ENCODE measurements at regions not wholly inside any gene's neighbourhood (a gene's known extent, or its start where the extent isn't known, plus 50 kb on each side); places are given as distances from the start of the nearest gene placed in this dataset.
"Not testable (repeated sequence)": the region's sequence is repeated elsewhere in the genome, so short reads cannot be mapped to it uniquely, and the experiment has no call there.

DNA sequence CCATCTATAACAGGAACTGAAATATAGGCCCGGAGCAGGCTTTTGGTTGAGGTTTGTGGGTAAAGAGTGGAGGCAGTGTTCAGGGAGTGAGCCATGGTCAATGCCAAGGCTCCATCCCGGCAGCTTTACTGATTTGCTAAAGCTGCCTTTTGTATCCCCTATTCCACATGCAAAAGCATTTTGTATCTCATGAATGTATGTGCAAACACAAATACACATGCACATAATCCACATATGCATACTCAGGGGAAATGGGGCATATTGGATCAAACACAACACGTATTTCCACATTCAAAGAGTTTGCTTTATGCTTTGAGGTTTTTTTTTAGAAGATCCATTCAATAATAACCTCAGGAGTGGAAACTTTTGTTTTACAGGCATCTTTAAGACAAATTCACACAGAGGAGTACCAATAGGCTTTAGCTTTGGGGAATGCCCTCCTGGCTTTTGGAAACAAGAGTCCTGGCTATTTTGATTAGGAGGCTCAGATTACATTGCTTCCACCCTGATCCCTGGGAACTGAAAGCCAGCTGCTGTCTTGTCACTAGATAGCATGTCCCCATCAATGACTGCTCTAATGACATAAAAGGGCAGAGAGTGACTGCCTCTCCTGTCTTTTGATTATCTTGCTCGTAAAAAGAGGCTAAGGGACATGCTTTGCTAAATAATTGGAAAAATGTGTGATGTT is 263.2 kb downstream of the EN1 start:
- WGBS: 70% methylated on average over 4 of the region's 4 CpGs
- no peaks in the 10 kb centered on the region for H3K4me1 ChIP-seq (ENCODE audit: control insufficient read depth in 2 of 2, insufficient read depth in 2 of 2, low read length in 2 of 2)
- H3K27me3 ChIP-seq (ENCODE audit: control insufficient read depth in 2 of 2, insufficient read depth in 1 of 2, low read length in 1 of 2): no peaks in the 10 kb centered on the region
- H3K36me3 ChIP-seq (ENCODE audit: control insufficient read depth in 2 of 2, insufficient read depth in 2 of 2, low read length in 1 of 2): no peaks in the 10 kb centered on the region
- H3K4me3 ChIP-seq (ENCODE audit: low read length in 2 of 2): no peak overlapping the region
- DNase-seq (ENCODE audit: low read depth in 6 of 9, low spot score in 9 of 9): no peak
- no peak overlapping the region for H3K27ac ChIP-seq (ENCODE audit: low read depth in 1 of 2, low read length in 1 of 2)
- no peaks in the 10 kb centered on the region for H3K9me3 ChIP-seq (ENCODE audit: control insufficient read depth in 2 of 2, insufficient read depth in 1 of 2, low read length in 1 of 2)

DNA sequence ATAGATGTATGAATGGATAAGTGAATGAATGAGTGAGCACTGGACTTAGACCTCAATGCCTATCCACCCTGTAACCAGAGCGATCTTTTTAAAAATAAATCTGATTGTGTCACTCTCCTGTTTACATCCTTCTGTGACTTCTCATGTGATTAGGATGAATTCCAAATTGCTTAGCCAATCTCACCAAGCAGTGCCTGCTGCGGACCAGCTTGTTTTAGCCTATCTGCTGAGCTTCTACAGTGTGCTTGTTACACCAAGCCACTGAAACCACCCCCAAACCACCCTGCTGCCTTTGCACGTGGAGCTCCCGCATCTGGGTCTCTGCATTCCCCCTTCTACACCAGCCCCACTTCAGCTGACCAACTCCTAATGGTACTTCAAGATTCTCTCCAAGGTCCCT is 265.4 kb downstream of the EN1 start:
- WGBS: 95% methylated on average over 4 of the region's 4 CpGs
- no peak for DNase-seq (ENCODE audit: low read depth in 6 of 9, low spot score in 9 of 9)
- no peak overlapping the region for H3K27ac ChIP-seq (ENCODE audit: low read depth in 1 of 2, low read length in 1 of 2)
- H3K36me3 ChIP-seq (ENCODE audit: control insufficient read depth in 2 of 2, insufficient read depth in 2 of 2, low read length in 1 of 2): no peaks in the 10 kb centered on the region
- no peaks in the 10 kb centered on the region for H3K4me1 ChIP-seq (ENCODE audit: control insufficient read depth in 2 of 2, insufficient read depth in 2 of 2, low read length in 2 of 2)
- no peak overlapping the region for H3K4me3 ChIP-seq (ENCODE audit: low read length in 2 of 2)
- H3K9me3 ChIP-seq (ENCODE audit: control insufficient read depth in 2 of 2, insufficient read depth in 1 of 2, low read length in 1 of 2): no peaks in the 10 kb centered on the region
- H3K27me3 ChIP-seq (ENCODE audit: control insufficient read depth in 2 of 2, insufficient read depth in 1 of 2, low read length in 1 of 2): no peaks in the 10 kb centered on the region

DNA sequence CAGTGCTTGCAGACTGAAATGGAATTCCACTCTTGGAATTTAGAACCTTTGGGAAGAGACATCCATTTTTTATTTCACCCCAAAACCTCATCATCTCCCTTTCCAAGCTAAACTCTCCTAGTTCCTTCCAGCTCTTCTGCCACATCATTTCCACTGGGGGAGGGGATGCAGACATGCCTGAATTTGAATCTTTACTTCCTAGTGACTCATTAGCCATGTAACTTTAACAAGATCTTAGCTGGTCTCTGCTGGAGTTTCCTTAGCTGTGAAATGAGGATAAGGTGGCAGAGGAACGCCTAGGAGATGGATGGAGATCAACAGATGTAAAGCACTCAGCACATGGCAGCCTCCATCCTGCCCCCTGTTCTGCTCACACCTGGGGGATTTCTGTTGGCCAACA is 266.8 kb downstream of the EN1 start:
- H3K4me3 ChIP-seq (ENCODE audit: low read length in 2 of 2): no peak overlapping the region
- H3K27ac ChIP-seq (ENCODE audit: low read depth in 1 of 2, low read length in 1 of 2): no peak overlapping the region
- DNase-seq (ENCODE audit: low read depth in 6 of 9, low spot score in 9 of 9): no peak
- H3K27me3 ChIP-seq (ENCODE audit: control insufficient read depth in 2 of 2, insufficient read depth in 1 of 2, low read length in 1 of 2): no peaks in the 10 kb centered on the region
- 48% methylated on average over 1 of the region's 1 CpG for WGBS
- H3K36me3 ChIP-seq (ENCODE audit: control insufficient read depth in 2 of 2, insufficient read depth in 2 of 2, low read length in 1 of 2): no peaks in the 10 kb centered on the region
- no peaks in the 10 kb centered on the region for H3K9me3 ChIP-seq (ENCODE audit: control insufficient read depth in 2 of 2, insufficient read depth in 1 of 2, low read length in 1 of 2)
- H3K4me1 ChIP-seq (ENCODE audit: control insufficient read depth in 2 of 2, insufficient read depth in 2 of 2, low read length in 2 of 2): no peaks in the 10 kb centered on the region

DNA sequence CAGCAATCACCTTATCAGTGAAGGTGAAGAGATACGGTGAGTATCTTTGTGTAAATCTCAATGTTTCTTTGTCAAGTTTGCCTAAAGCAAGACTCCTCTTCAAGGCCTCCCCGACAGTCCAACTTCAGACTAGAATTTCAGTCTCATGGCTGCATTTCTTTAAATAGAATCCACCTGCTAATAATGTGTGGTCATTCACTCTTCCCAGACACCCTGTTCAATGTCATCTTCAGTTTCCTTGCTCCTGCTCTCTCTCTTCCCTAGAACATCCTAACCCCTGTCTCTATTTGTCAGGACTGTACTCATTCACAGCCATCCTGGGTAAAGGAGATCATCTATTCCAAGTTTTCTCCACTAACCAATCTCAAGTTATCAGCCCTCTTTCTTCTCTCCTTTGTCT is 267.3 kb downstream of the EN1 start:
- DNase-seq (ENCODE audit: low read depth in 6 of 9, low spot score in 9 of 9): no peak
- H3K27me3 ChIP-seq (ENCODE audit: control insufficient read depth in 2 of 2, insufficient read depth in 1 of 2, low read length in 1 of 2): no peaks in the 10 kb centered on the region
- no peaks in the 10 kb centered on the region for H3K9me3 ChIP-seq (ENCODE audit: control insufficient read depth in 2 of 2, insufficient read depth in 1 of 2, low read length in 1 of 2)
- no peak overlapping the region for H3K4me3 ChIP-seq (ENCODE audit: low read length in 2 of 2)
- 85% methylated on average over 2 of the region's 2 CpGs for WGBS
- no peaks in the 10 kb centered on the region for H3K36me3 ChIP-seq (ENCODE audit: control insufficient read depth in 2 of 2, insufficient read depth in 2 of 2, low read length in 1 of 2)
- no peaks in the 10 kb centered on the region for H3K4me1 ChIP-seq (ENCODE audit: control insufficient read depth in 2 of 2, insufficient read depth in 2 of 2, low read length in 2 of 2)
- no peak overlapping the region for H3K27ac ChIP-seq (ENCODE audit: low read depth in 1 of 2, low read length in 1 of 2)

- DNase-seq (ENCODE audit: low read depth in 6 of 9, low spot score in 9 of 9): no peak
- Histone ChIP-seq H3K36me3 (ENCODE audit: control insufficient read depth in 2 of 2, insufficient read depth in 2 of 2, low read length in 1 of 2) (no peaks in the 10 kb centered on the region), H3K4me3 (ENCODE audit: low read length in 2 of 2) (no peak overlapping the region), H3K27ac (ENCODE audit: low read depth in 1 of 2, low read length in 1 of 2) (no peak overlapping the region), H3K27me3 (ENCODE audit: control insufficient read depth in 2 of 2, insufficient read depth in 1 of 2, low read length in 1 of 2) (no peaks in the 10 kb centered on the region), H3K9me3 (ENCODE audit: control insufficient read depth in 2 of 2, insufficient read depth in 1 of 2, low read length in 1 of 2) (no peaks in the 10 kb centered on the region), H3K4me1 (ENCODE audit: control insufficient read depth in 2 of 2, insufficient read depth in 2 of 2, low read length in 2 of 2) (no peaks in the 10 kb centered on the region)
- WGBS: 71% methylated on average over 2 of the region's 2 CpGs
These were observed 270.2 kb downstream of the EN1 start for GRCh38 chr2:118577202-118577601.

GRCh38 chr2:118576109-118576855 is 271.2 kb downstream of the EN1 start:
- 43% methylated on average over 3 of the region's 3 CpGs for WGBS

GRCh38 chr2:118572380-118572779 is 275.1 kb downstream of the EN1 start:
- WGBS: 96% methylated on average over 6 of the region's 6 CpGs
- H3K27ac ChIP-seq (ENCODE audit: low read depth in 1 of 2, low read length in 1 of 2); H3K4me1 ChIP-seq (ENCODE audit: control insufficient read depth in 2 of 2, insufficient read depth in 2 of 2, low read length in 2 of 2); DNase-seq (ENCODE audit: low read depth in 6 of 9, low spot score in 9 of 9); H3K36me3 ChIP-seq (ENCODE audit: control insufficient read depth in 2 of 2, insufficient read depth in 2 of 2, low read length in 1 of 2); H3K27me3 ChIP-seq (ENCODE audit: control insufficient read depth in 2 of 2, insufficient read depth in 1 of 2, low read length in 1 of 2); H3K4me3 ChIP-seq (ENCODE audit: low read length in 2 of 2); H3K9me3 ChIP-seq (ENCODE audit: control insufficient read depth in 2 of 2, insufficient read depth in 1 of 2, low read length in 1 of 2): not testable (repeated sequence)

More at GRCh38 chr2:118576109-118576855, 271.2 kb downstream of the EN1 start:
- no peak overlapping the region for H3K4me3 ChIP-seq (ENCODE audit: low read length in 2 of 2)
- no peaks in the 10 kb centered on the region for H3K27me3 ChIP-seq (ENCODE audit: control insufficient read depth in 2 of 2, insufficient read depth in 1 of 2, low read length in 1 of 2)
- no peak overlapping the region for H3K27ac ChIP-seq (ENCODE audit: low read depth in 1 of 2, low read length in 1 of 2)
- no peak for DNase-seq (ENCODE audit: low read depth in 6 of 9, low spot score in 9 of 9)
- H3K36me3 ChIP-seq (ENCODE audit: control insufficient read depth in 2 of 2, insufficient read depth in 2 of 2, low read length in 1 of 2): no peaks in the 10 kb centered on the region
- H3K4me1 ChIP-seq (ENCODE audit: control insufficient read depth in 2 of 2, insufficient read depth in 2 of 2, low read length in 2 of 2): no peaks in the 10 kb centered on the region
- H3K9me3 ChIP-seq (ENCODE audit: control insufficient read depth in 2 of 2, insufficient read depth in 1 of 2, low read length in 1 of 2): no peaks in the 10 kb centered on the region

GRCh38 chr2:118569876-118570535 is 277.4 kb downstream of the EN1 start:
- Histone ChIP-seq H3K27ac (ENCODE audit: low read depth in 1 of 2, low read length in 1 of 2) (no peak overlapping the region), H3K36me3 (ENCODE audit: control insufficient read depth in 2 of 2, insufficient read depth in 2 of 2, low read length in 1 of 2) (no peaks in the 10 kb centered on the region), H3K4me1 (ENCODE audit: control insufficient read depth in 2 of 2, insufficient read depth in 2 of 2, low read length in 2 of 2) (no peaks in the 10 kb centered on the region), H3K4me3 (ENCODE audit: low read length in 2 of 2) (no peak overlapping the region), H3K27me3 (ENCODE audit: control insufficient read depth in 2 of 2, insufficient read depth in 1 of 2, low read length in 1 of 2) (no peaks in the 10 kb centered on the region), H3K9me3 (ENCODE audit: control insufficient read depth in 2 of 2, insufficient read depth in 1 of 2, low read length in 1 of 2) (no peaks in the 10 kb centered on the region)
- no peak for DNase-seq (ENCODE audit: low read depth in 6 of 9, low spot score in 9 of 9)
- 83% methylated on average over 2 of the region's 2 CpGs for WGBS

GRCh38 chr2:118568700-118569099 is 278.7 kb downstream of the EN1 start:
- Histone ChIP-seq H3K4me3 (ENCODE audit: low read length in 2 of 2) (no peak overlapping the region), H3K36me3 (ENCODE audit: control insufficient read depth in 2 of 2, insufficient read depth in 2 of 2, low read length in 1 of 2) (no peaks in the 10 kb centered on the region), H3K27me3 (ENCODE audit: control insufficient read depth in 2 of 2, insufficient read depth in 1 of 2, low read length in 1 of 2) (no peaks in the 10 kb centered on the region), H3K9me3 (ENCODE audit: control insufficient read depth in 2 of 2, insufficient read depth in 1 of 2, low read length in 1 of 2) (no peaks in the 10 kb centered on the region), H3K4me1 (ENCODE audit: control insufficient read depth in 2 of 2, insufficient read depth in 2 of 2, low read length in 2 of 2) (no peaks in the 10 kb centered on the region), H3K27ac (ENCODE audit: low read depth in 1 of 2, low read length in 1 of 2) (no peak overlapping the region)
- DNase-seq (ENCODE audit: low read depth in 6 of 9, low spot score in 9 of 9): no peak
- 14% methylated on average over 5 of the region's 5 CpGs for WGBS
